ENCODE measurements at regions not wholly inside any gene's neighbourhood (a gene's known extent, or its start where the extent isn't known, plus 50 kb on each side); places are given as distances from the start of the nearest gene placed in this dataset.

GRCh38 chr1:58891347-58891746 lies 107.5 kb upstream of the JUN start:
- H3K36me3 ChIP-seq (ENCODE audit: control insufficient read depth in 2 of 2, extremely low read depth in 1 of 2, insufficient read depth in 2 of 2, low read length in 2 of 2): no peaks in the 10 kb centered on the region
- dilution Hi-C loops (cut with MboI; ENCODE audit: extremely low pct_ligation_motif_present, low sequenced_read_pairs): no loop called here
- H3K4me2 ChIP-seq (ENCODE audit: control insufficient read depth, extremely low read depth, insufficient read depth, low read depth, low read length): no peak overlapping the region
- no peaks in the 10 kb centered on the region for H3K79me2 ChIP-seq (ENCODE audit: control insufficient read depth, insufficient read depth, low read length)
- H3K27ac ChIP-seq (ENCODE audit: control insufficient read depth, insufficient read depth, low read length): no peak overlapping the region
- no peak overlapping the region for H3K4me3 ChIP-seq (ENCODE audit: control insufficient read depth in 2 of 3, extremely low read depth in 1 of 3, insufficient read depth in 2 of 3, low read depth in 1 of 3, low read length in 3 of 3)
- no peaks in the 10 kb centered on the region for H3K9me1 ChIP-seq (ENCODE audit: control insufficient read depth, extremely low read depth, insufficient read depth, low read length)
- H4K20me1 ChIP-seq (ENCODE audit: control insufficient read depth, extremely low read depth, insufficient read depth, low read length): no peaks in the 10 kb centered on the region
- no peak overlapping the region for H2AFZ ChIP-seq (ENCODE audit: control insufficient read depth, low read length)
- no peak for DNase-seq (ENCODE audit: low read depth, low spot score)
- peaks cover 4% of the 10 kb centered on the region for H3K4me1 ChIP-seq (ENCODE audit: control insufficient read depth, extremely low read depth, insufficient read depth, low read length)
- H3K9ac ChIP-seq (ENCODE audit: control insufficient read depth, extremely low read depth, insufficient read depth, low read length): no peak overlapping the region
- no peaks in the 10 kb centered on the region for H3K9me3 ChIP-seq (ENCODE audit: control insufficient read depth, low read depth, low read length)
- TF ChIP-seq EZH2 (IDR thresholded peaks at IDR 0.05; ENCODE audit: low read length) (no peak), CTCF (optimal IDR thresholded peaks at IDR 0.05 in 1 of 3, IDR thresholded peaks at IDR 0.05 in 1 of 3, conservative IDR thresholded peaks at IDR 0.05 in 1 of 3; ENCODE audit: extremely low read depth in 1 of 3, insufficient read depth in 2 of 3, low read length in 3 of 3) (no peak)
- H3K27me3 ChIP-seq (ENCODE audit: control insufficient read depth, extremely low read depth, insufficient read depth, low read length): no peaks in the 10 kb centered on the region
- no peak for FAIRE-seq

GRCh38 chr1:58893257-58893869 lies 109.5 kb upstream of the JUN start:
- Histone ChIP-seq H3K79me2 (ENCODE audit: control insufficient read depth, insufficient read depth, low read length) (no peaks in the 10 kb centered on the region), H3K27me3 (ENCODE audit: control insufficient read depth, extremely low read depth, insufficient read depth, low read length) (no peaks in the 10 kb centered on the region), H3K27ac (ENCODE audit: control insufficient read depth, insufficient read depth, low read length) (no peak overlapping the region), H3K9ac (ENCODE audit: control insufficient read depth, extremely low read depth, insufficient read depth, low read length) (no peak overlapping the region), H3K4me3 (ENCODE audit: control insufficient read depth in 2 of 3, extremely low read depth in 1 of 3, insufficient read depth in 2 of 3, low read depth in 1 of 3, low read length in 3 of 3) (no peak overlapping the region), H3K4me1 (ENCODE audit: control insufficient read depth, extremely low read depth, insufficient read depth, low read length) (peaks cover 9% of the 10 kb centered on the region), H3K9me1 (ENCODE audit: control insufficient read depth, extremely low read depth, insufficient read depth, low read length) (no peaks in the 10 kb centered on the region), H3K36me3 (ENCODE audit: control insufficient read depth in 2 of 2, extremely low read depth in 1 of 2, insufficient read depth in 2 of 2, low read length in 2 of 2) (no peaks in the 10 kb centered on the region), H2AFZ (ENCODE audit: control insufficient read depth, low read length) (no peak overlapping the region), H3K4me2 (ENCODE audit: control insufficient read depth, extremely low read depth, insufficient read depth, low read depth, low read length) (no peak overlapping the region), H3K9me3 (ENCODE audit: control insufficient read depth, low read depth, low read length) (no peaks in the 10 kb centered on the region), H4K20me1 (ENCODE audit: control insufficient read depth, extremely low read depth, insufficient read depth, low read length) (no peaks in the 10 kb centered on the region)
- dilution Hi-C loops (cut with MboI; ENCODE audit: extremely low pct_ligation_motif_present, low sequenced_read_pairs): no loop called here
- FAIRE-seq (no peak), DNase-seq (ENCODE audit: low read depth, low spot score) (no peak)
- TF ChIP-seq CTCF (optimal IDR thresholded peaks at IDR 0.05 in 1 of 3, IDR thresholded peaks at IDR 0.05 in 1 of 3, conservative IDR thresholded peaks at IDR 0.05 in 1 of 3; ENCODE audit: extremely low read depth in 1 of 3, insufficient read depth in 2 of 3, low read length in 3 of 3): no peak
